Fibroblast of gingiva (primary cell): ENCODE measurements at regions not wholly inside any gene's neighbourhood (a gene's known extent, or its start where the extent isn't known, plus 50 kb on each side); places are given as distances from the start of the nearest gene placed in this dataset.
A peak's percentile ranks its signal among the peaks of the same experiment; 100 is the strongest.
"Not testable (repeated sequence)": the region's sequence is repeated elsewhere in the genome, so short reads cannot be mapped to it uniquely, and the experiment has no call there.

Experiments used
- DNase-seq: peaks from one replicate; pipeline ENCODE4 v3.0.0-alpha.2; 2011; ENCODE audit warnings: low read depth

GRCh38 chr3:74921676-74922075, 307.2 kb upstream of the CNTN3 start:
- DNase-seq, result no peak

- DNase-seq, result no peak
Observed at GRCh38 chr3:74920721-74921350, 306.4 kb upstream of the CNTN3 start.

- no peak for DNase-seq
Observed at GRCh38 chr3:74916696-74917095, 302.2 kb upstream of the CNTN3 start.

GRCh38 chr3:74906181-74906580, 291.7 kb upstream of the CNTN3 start:
- no peak for DNase-seq

- no peak for DNase-seq
Observed at GRCh38 chr3:74905478-74905877, 291.0 kb upstream of the CNTN3 start.

DNA sequence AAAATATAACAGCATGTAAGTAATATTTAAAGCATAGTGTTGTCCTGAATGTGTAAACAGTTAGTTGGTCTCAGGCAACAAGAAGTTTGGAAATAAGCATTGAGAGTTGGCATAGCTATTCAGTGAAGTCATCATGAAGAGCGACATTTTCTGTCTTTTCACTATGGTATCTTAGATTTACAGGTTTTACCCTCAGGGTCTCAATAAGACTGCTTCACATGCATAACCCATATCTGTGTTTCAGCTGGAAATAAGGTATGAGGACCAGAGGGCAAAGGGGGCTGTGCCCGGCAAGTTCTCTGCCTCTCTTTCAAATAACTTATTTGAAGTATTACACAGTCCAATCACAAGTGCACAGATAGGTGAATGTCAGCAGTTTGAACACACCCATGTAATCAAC, 290.2 kb upstream of the CNTN3 start:
- DNase-seq, result no peak

DNA sequence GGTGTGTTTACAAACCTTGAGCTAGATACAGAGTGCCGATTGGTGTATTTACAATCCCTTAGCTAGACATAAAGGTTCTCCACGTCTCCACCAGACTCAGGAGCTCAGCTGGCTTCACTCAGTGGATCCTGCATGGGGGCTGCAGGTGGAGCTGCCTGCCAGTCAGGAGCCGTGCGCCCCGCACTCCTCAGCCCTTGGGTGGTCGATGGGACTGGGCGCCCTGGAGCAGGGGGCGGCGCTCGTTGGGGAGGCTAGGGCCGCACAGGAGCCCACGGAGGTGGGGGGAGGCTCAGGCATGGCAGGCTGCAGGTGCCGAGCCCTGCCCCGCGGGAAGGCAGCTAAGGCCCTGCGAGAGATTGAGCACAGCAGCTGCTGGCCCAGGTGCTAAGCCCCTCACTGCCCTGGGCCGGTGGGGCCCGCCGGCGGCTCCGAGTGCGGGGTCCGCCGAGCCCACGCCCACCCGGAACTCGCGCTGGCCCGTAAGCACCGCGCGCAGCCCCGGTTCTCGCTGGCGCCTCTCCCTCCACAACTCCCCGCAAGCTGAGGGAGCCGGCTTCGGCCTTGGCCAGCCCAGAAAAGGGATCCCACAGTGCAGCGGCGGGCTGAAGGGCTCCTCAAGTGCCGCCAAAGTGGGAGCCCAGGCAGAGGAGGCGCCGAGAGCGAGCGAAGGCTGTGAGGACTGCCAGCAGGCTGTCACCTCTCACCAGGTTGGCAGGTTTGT, 285.5 kb upstream of the CNTN3 start:
- not testable (repeated sequence) for DNase-seq

- DNase-seq, result no peak
Observed at GRCh38 chr3:74897006-74897405, 282.5 kb upstream of the CNTN3 start.

DNA sequence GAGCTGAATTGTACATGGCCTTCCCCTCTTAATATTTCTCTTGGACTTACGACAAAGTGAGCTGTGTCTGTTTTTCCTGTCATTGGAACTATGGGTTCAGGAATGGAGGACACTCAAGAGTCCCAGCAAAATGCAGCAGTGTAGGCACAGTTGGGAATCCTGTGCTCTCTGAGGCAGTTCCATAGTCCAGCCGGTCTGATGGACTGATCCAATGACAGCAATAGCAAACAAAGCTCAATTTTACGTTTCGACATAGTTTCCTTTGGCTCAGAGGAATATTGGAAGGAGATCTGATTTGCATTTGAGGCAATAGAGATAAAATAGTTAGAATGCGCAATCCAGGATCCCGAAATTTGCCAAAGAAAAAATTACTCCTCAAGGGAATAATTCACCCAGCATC, 276.9 kb upstream of the CNTN3 start:
- no peak for DNase-seq

- peak; percentile 1 for DNase-seq
Observed at GRCh38 chr3:74883690-74884089, 269.2 kb upstream of the CNTN3 start.

DNA sequence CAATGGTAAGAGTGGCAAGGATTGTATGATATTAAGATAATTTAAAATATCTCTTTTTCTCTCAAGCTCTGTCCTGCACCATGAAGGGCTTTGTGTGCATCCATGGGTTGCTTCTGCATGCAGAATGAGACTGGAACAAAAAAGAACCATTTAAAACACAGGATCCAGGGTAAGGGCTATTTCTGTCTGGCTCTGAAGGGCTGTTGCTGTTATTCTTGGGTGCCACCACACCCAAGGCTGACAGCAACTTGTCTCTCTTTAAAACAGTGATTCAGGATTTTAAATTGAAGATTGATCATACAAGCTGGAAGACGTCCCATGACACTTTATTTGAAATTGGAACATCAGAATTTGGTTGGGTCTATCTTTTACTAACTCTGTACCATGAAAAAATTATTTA, 268.8 kb upstream of the CNTN3 start:
- no peak for DNase-seq

GRCh38 chr3:74880237-74880636, 265.8 kb upstream of the CNTN3 start:
- no peak for DNase-seq

DNA sequence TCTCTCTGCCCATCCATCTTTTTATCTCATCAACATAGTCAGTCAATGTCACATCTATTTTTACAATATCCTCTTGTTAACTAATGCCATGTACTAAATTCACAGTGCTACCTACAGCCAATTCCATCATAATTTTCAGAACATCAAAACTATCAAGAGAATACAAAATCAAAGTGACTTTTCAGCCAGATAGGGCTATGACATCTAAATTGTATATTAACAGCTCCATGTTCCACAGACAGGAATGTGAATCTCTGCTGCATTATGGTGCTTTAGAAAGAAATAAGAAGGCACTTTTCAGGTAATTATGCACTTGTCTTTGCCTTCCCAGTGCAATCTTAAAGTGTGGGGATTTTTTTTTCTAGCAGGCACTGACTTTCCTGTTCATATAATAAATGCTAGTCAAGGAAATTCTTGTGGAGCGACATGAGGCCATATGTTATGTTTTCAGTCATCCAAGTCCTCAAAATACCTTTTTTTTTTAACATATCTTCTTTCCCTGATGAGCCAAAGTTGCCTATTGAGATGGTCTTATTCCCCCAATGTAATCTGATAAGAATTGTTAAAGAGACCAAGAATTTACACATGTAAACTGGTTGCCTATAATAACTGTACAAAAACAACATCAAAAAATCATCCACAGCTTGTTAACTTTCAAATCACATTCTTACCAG, 252.0 kb upstream of the CNTN3 start:
- no peak for DNase-seq

DNA sequence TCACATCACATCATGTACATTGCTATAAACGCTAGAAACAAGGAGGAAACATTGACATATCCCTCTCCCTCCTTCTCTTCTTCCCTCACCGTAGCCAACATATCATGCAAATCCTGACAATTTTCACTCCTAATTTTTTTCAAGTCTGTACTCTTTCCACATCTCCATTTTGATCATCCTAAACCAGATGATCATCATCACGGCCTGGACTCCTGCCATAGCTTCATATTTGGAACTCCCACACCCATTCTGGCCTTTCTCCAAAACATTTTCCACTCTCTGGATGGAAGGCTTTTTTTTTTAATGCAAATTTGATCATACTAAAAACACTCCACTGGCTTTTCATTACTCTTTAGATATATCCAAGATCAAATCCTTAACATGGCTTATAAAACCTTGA, 248.0 kb upstream of the CNTN3 start:
- DNase-seq, result no peak

GRCh38 chr3:74861211-74861610, 246.8 kb upstream of the CNTN3 start:
- no peak for DNase-seq

DNA sequence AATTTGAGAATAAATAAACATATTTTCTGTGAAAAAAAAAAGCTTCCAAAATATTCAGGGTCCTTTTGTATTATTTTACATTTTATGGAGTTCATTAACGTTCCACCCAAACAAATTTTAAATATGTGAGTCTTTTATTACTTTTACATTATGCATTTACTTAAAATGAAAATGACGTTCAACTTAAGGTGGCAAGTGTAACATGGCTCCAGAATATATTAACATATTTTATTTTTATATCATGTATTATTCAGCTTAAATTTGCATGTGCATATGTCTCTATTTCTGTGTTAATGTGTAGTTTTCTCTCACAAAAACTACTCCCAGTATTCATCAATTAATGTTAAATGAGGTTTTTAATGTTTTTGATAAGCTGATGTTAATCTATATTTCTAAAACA, 243.6 kb upstream of the CNTN3 start:
- DNase-seq, result no peak

- no peak for DNase-seq
Observed at GRCh38 chr3:74850381-74850780, 235.9 kb upstream of the CNTN3 start.

DNA sequence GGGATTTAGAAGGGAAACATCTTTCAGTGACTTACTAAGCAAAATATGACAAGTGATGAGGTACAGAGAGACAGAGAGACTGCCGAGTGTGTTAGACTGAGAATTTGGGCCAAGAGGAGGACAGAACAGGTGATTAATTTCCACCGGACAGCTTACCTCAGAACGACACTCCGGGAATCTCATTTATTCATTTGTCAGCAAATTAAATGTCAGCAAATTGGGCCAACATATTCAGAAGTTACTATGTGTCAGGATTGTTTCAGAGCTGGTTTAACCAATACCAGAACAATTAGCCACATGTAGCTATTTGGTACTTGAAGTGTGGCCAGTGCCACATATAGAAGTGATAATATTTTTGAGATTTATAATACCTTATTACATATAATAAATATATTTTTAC, 232.6 kb upstream of the CNTN3 start:
- DNase-seq, result no peak

DNA sequence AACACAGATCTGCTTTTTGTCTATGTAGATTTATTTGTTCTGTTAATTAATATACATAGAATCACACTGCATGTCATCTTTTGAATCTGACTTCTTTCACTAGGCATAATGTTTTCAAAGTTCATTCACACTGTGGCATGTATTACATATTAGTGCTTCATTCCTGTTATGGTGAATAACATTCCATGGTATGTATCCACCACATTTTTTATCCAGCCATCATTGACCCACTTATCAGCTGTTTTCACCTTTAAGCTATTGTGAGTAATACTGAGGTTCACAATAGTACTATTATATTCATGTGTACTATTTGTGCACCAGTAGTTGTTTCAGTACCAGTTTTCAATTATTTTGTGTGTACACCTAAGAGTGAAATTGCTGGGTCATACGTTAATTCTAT, 230.6 kb upstream of the CNTN3 start:
- no peak for DNase-seq

DNA sequence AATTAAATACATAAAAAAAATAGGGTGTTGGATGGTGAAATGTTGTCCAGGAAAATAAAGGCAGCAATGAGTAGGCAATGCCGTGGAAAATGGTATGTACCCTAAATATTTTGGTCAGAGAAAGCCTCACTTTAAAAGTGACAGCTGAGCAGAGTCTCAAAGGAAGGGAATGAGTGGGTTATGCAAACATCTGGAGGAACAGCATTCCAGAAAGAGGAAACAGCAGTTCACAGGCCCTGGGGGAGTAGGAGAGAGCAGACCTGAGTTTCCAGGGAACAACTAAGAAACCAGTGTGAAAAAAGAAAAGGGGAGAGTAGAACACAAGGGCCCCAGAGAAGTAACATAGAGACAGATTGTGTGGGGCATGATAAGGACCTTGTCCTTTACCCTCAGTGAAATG, 230.0 kb upstream of the CNTN3 start:
- DNase-seq, result no peak

DNA sequence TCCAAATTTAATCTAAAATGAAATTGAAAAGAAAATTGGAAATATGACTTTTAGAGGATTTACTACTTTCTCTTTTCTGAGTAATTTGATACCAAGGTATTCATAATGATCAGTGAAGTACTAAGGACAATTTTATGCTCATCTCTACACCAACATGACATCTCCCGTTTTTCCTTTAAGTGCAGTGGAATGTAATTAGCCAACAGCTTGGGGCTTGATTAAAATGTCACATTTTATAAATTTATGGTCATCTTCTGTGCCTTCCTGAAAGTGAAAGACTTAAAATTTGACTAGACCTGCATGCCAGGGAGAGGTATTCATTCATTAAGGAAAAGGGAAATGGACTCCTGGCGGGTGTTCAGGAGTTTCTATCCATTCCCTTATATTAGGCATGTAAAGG, 228.2 kb upstream of the CNTN3 start:
- no peak for DNase-seq

DNA sequence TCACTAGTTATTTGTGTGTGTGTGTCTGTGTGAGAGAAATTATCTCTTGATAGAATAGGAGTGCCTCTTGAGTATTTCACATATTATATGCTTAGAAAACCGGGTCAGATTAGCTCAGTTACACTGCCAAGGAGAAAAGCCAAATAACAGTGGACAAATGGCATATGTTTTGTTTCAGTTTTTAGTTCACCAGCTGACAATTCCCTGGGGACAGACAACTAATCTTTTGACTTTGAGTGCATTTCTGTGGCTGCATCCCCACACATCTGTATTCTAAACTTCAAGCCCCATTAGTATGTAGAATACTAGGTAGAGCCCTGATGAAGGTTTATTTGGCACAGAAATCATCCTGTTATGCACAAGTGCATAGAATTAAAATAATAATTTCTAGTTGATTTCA, 227.7 kb upstream of the CNTN3 start:
- no peak for DNase-seq

GRCh38 chr3:74839566-74839965, 225.1 kb upstream of the CNTN3 start:
- no peak for DNase-seq

DNA sequence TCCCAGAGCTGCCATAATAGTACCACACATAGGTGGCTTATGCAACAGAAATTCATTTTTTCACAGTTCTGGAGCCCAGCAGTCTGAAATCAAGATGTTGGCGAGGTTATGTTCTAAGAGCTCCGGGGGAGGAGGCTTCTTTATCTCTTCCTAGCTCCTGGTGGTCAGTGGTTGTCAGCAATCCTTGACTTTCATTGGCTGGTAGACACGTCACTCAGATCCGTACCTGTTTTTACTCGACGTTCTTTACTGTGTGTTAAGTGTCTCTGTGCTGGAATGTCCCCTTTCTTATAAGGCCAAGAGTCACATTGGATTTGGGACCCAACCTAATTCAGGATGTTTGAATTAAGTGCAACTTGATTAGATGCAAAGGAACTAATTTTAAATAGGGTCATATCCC, 218.5 kb upstream of the CNTN3 start:
- no peak for DNase-seq
